ENCODE measurements at regions not wholly inside any gene's neighbourhood (a gene's known extent, or its start where the extent isn't known, plus 50 kb on each side); places are given as distances from the start of the nearest gene placed in this dataset.
"Not testable (repeated sequence)": the region's sequence is repeated elsewhere in the genome, so short reads cannot be mapped to it uniquely, and the experiment has no call there.

- ATAC-seq (no peak), DNase-seq (ENCODE audit: low spot score) (no peak)
These were observed 109.5 kb upstream of the IL12A start for GRCh38 chr3:159879146-159879545.

DNA sequence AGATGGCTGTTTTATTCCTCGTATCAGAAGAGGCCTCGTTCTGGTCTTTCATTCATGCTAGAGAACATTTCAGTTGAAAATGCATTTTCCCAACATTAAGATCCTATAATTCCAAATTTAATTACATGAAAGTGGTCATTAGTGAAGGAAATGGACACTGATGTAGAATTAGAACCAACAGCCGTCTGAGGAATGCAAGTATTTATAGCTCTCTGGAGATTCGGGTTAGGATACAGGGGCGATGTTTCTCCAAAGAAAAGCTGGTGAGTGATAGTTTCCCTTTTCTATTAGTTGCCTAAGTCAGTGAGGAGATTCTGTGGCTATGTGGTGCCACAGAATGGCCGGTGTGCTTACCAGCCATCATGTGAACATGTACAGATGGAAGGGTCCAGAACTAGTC lies 109.0 kb upstream of the IL12A start:
- no peak for DNase-seq (ENCODE audit: low spot score)
- no peak for ATAC-seq

DNA sequence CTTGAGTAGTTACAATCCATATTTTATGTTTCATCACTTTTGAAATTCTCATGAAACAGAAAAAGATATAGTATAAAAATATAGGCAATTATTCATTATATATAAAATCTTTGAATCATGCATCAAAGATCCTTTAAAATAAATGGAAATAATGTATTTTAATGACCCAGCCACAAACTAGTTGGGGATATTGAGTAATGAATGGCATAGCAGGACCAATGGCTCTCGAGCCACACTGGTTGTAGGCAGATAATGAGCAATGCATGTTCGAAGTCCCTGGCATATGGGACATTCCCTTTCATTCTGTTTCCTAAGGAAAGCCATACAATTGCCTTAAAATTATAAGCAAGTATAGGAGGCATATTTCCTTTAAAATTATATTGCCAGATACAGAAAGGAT lies 107.4 kb upstream of the IL12A start:
- ATAC-seq: no peak
- no peak for DNase-seq (ENCODE audit: low spot score)

- ATAC-seq: no peak
These were observed 106.8 kb upstream of the IL12A start for GRCh38 chr3:159881828-159882309.

GRCh38 chr3:159882367-159882766 lies 106.3 kb upstream of the IL12A start:
- ATAC-seq: no peak
- no peak for DNase-seq (ENCODE audit: low spot score)

More at GRCh38 chr3:159881828-159882309, 106.8 kb upstream of the IL12A start:
- no peak for DNase-seq (ENCODE audit: low spot score)

- ATAC-seq (peak; percentile 35), DNase-seq (ENCODE audit: low spot score) (no peak)
These were observed 105.5 kb upstream of the IL12A start for GRCh38 chr3:159882790-159883779.

DNA sequence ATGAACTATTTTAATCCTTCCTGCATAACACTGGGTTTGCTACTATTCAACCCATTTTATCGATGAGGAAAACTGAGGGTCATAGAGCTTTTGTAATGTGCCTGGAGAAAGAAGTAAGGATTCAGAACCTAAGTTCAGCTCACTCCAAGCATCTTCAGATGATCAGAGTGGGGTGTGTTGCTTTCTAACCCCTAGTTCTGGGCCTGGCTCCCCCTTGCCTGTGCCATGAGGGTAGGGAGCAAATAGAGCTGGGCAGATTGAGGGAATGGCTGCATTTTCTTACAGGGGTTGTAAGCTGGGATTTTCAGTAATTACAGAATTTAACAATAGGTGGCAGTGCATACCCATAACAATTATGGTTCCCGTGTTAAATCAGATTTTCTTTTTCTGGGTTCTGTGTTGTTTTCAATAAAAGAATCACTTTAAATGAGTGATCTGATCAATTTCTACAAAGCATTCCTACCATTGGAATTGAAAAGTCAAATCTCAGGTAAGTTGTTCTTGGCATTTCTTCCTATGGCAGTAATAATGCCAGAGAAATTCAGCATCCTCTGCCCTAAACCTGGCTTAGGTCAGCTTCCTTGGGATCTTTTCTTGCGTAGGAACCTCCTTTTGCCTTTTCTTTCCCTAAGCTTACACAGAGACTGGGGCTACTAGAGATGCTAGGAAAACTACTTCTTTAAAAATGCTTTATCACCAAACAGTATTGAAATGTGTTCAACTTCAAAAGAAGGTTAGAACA lies 103.8 kb upstream of the IL12A start:
- peak; percentile 74 for ATAC-seq

GRCh38 chr3:159886050-159886449 lies 102.6 kb upstream of the IL12A start:
- DNase-seq (ENCODE audit: low spot score): no peak
- no peak for ATAC-seq

More for the DNA sequence above, 103.8 kb upstream of the IL12A start:
- no peak for DNase-seq (ENCODE audit: low spot score)

GRCh38 chr3:159886530-159886929 lies 102.1 kb upstream of the IL12A start:
- ATAC-seq; DNase-seq (ENCODE audit: low spot score): not testable (repeated sequence)

DNA sequence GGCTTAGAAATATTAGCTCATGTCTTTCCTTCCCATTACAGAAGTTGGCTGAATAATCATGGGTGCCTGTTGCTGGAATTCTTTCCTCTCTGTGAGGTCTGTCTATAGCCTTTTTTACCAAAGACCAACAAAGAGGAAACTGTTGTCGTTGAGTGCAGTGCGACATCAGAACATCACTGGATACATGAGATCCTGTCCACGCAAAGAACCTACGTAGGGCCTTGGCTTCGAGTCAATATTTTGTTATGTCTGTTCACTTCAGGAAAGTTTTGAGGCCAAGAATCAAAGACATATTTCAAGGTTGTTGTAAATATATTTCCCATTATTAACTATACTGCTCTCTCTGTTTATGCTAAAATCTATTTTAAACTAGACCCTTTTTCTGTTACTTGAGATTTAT lies 101.5 kb upstream of the IL12A start:
- DNase-seq (ENCODE audit: low spot score): no peak
- ATAC-seq: no peak

DNA sequence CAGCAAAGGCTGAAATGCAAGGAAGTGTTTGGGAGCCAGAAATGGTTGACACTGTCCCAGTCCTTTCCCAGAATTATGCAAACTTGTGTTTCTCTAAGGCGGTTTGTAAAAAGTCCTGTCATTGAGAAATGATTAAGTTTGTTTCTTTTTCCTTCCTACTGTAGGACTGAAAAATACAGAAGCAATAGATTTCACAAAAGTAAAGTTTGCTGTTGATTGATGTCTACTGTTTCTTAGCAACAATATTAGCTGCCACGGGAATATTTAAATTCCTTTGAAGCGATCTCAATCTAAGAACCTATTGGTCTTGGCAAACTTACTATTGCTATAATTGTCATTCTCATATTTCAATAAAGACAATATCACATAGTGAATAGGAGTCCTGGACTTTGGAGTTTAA lies 100.7 kb upstream of the IL12A start:
- no peak for ATAC-seq

GRCh38 chr3:159892171-159892795 lies 96.4 kb upstream of the IL12A start:
- DNase-seq (ENCODE audit: low spot score): no peak
- no peak for ATAC-seq

More for the DNA sequence above, 100.7 kb upstream of the IL12A start:
- no peak for DNase-seq (ENCODE audit: low spot score)

- ATAC-seq: no peak
These were observed 95.8 kb upstream of the IL12A start for GRCh38 chr3:159892801-159893200.

DNA sequence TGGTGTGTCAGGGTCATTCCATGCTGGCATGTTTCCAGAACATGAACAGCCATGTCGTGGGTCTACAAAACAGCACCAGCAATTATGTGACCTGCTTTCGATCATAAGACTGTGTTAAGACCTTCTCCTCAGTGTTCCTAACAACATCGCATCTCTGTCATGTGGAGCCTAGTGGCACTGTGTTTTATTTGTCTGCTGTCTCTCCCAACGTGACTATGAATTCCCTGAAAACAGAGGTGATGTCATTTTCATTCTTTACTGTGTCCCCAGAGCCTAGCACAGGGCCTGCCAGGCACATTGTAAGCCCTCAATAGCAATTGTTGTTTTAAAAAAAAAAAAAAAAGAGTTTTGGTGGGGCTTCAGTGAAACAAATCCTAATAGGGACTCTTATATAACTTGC lies 94.2 kb upstream of the IL12A start:
- DNase-seq (ENCODE audit: low spot score): no peak
- no peak for ATAC-seq

More at GRCh38 chr3:159892801-159893200, 95.8 kb upstream of the IL12A start:
- no peak for DNase-seq (ENCODE audit: low spot score)

GRCh38 chr3:159895430-159895829 lies 93.2 kb upstream of the IL12A start:
- no peak for DNase-seq (ENCODE audit: low spot score)
- no peak for ATAC-seq

- DNase-seq (ENCODE audit: low spot score): no peak
- ATAC-seq: no peak
These were observed 92.1 kb upstream of the IL12A start for GRCh38 chr3:159896543-159896942.

DNA sequence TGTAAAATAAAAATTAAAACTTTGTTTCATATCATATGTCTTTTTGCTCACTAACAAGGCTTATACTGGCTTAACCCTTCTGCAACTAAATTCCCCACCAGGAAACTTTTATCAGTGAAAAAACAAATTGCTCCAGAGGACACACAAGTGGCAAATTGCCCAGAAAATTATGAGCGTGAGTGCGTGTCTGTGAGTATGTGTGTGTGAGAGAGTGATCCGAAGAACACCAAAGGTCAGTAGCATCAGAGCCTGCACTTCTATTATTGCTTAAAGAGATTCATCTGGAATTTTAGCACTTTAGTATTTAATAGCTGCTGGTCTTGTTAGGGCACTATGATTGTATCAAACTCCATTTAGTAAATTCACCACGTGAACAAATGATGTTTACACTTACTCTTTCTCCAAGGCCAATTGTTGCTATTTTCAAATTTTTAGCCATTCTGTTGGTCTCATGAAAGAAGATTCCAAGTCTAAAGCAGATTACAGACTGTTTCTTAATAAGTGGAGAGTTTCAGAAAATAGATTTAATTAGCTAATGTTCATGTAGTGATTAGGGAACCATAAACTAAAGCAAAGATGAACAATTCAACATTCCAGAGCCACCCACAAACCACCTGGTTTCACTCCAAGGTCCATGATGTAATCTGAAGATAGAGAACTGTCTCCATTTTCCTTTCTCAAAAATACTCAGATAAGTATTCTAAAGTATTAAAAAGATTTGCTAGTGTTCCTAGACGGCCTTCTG lies 91.1 kb upstream of the IL12A start:
- DNase-seq (ENCODE audit: low spot score) (no peak), ATAC-seq (no peak)

DNA sequence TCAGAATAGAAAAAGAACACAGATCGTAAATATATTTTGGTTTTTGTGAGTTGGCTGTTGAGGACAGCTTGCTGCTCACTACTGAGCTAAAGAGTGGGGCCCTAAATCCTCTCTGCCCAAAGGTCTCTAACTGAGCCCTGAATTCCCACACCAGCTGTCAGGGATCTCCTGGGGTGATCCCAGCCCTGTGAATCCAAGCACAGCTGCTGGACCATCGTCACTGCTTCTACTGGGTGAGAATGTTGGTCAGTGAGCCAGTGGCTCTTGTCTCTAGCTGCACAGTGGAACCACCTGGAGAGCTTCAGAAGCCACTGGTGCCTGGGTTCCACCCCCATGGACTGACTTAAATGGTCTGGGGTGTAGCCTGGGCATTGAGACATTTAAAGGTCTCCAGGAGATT lies 90.5 kb upstream of the IL12A start:
- DNase-seq (ENCODE audit: low spot score) (no peak), ATAC-seq (no peak)

DNA sequence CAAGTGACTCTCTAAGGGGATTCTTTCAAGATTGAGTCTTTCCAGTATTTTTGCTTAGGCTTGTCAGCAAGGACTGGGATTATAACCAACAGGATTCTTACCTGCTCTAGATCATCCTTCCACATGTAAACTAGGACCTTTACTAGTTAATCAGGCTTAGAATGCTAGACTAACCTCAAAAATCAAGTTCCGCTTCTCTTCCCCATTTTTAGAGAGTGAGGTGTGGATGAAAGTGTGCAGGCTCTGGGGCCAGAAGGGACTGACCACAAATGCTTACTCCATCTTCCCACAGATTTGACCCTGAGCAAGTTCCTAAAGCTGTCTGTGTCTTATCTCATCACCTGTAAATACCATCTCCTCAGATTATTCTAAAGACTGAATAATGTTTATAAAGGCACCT lies 89.5 kb upstream of the IL12A start:
- ATAC-seq: no peak
- DNase-seq (ENCODE audit: low spot score): no peak

DNA sequence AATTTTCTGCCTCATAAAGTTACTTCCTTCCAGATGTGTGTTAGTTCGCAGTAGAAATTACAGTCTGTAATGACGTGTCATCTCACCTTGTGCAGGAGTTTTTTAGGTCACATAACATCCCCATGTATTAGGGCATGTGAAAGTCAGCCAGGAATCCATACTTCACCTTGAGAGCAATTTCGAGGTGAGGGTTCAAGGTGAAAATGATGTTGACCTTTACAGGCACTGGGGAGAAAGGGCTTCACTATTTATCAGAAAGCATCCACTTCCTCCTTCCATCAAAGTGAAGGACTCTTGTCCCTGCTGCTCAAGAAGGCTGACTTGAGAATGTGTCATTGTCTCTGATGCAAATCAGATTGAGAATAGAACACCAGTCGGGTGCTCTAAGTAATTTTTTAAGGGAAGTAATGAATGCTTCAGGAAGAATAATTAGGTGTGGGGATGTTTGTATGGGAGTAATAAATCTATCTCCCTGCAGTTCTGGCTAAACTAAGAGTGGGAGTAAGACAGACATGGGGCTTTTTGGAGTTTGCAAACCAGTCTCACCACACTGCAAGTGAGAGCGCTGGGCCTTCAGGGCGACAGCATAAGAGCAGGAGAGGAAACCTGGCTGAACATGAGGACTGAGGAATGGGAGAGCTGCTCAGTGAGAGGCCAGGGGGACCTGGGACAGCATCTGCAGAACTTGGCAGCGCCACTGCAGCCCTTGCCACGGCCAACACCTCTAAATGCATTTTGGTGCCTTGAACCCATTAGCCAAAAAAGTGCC lies 85.9 kb upstream of the IL12A start:
- no peak for ATAC-seq

More for the DNA sequence above, 85.9 kb upstream of the IL12A start:
- DNase-seq (ENCODE audit: low spot score): no peak
